AG08395 (cell line): ENCODE measurements at regions not wholly inside any gene's neighbourhood (a gene's known extent, or its start where the extent isn't known, plus 50 kb on each side); places are given as distances from the start of the nearest gene placed in this dataset.
"Not testable (repeated sequence)": the region's sequence is repeated elsewhere in the genome, so short reads cannot be mapped to it uniquely, and the experiment has no call there.

Experiments
- DNase-seq: peaks from one replicate; pipeline ENCODE4 v3.0.0; 2012; ENCODE audit warnings: mixed read lengths, low spot score

DNA sequence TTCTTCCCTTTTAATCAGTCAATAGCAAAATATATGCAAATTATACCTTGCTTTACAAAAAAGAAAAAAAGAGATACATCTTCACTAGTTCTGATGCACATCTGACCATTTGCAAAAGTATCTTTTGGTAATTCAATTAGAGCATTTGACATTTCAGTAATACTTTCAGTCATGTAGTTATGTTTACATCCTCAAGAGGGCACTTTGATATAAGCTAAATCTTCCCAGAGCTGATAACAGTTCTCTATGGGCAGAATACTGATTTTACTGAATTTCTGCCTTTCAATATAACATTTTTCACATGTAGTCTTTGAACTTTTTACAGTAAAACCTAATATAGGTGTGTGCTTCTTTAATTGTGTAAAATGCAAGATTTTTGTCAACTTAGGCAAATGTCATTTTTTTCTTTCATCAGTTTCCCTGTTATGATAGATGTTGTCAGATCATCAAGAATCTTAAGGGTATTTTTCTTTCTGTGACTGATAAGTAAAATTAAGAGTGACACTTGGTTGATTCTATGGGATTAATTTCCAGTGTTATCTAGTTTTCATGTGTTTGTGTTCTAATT lies 703.5 kb upstream of the SEMA3D start:
- peak; percentile 42 for DNase-seq

GRCh38 chr7:85887133-85887532 lies 700.3 kb upstream of the SEMA3D start:
- DNase-seq, result no peak

GRCh38 chr7:85882335-85882734 lies 695.5 kb upstream of the SEMA3D start:
- DNase-seq, result no peak

GRCh38 chr7:85875398-85875797 lies 688.5 kb upstream of the SEMA3D start:
- DNase-seq, result no peak

DNA sequence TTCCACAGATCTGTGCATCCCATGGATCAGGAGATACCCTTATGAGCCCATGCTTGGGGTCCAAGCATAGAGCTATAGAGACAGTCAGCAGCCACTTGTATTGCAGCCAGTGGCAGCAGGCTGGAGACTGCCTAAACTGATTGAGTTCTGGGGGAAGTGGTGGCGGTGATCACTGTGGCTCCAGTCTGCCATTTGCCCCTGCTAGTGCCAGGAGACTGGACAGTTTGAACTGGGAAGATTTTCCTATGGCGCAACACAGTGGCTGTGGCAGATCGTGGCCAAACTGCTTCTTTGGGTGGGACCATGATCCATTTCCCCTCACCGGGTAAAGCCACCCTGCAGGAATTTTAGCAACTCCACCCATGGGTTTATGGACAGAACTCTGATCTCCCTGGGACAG lies 679.7 kb upstream of the SEMA3D start:
- no peak for DNase-seq

DNA sequence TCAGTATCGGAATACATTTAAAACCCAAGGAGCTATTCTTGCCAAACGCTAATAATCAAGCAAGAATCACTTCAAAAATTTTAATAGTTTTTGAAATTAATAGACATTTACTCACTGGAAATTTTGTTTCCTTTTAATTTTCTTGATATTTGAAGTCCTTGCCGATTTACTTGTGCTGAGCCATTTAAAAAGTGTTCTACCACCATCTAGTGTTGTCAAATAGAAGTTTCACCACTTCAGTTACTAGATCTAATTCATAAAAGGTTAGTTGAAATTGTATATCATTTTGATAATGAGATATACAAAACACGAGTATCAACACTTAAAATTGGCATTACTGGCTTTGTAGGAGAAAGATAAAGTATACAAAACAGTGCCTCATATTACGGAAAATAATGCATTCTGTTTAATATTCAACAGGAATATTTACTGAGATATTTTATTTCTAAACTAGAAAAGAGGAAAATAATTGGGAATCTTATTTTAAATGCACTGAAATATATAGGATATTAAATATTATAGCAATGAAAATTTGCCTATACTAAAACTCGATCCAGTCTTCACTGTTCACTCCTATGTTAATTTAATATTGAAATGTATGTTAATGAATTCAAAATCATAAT lies 664.8 kb upstream of the SEMA3D start:
- DNase-seq, result peak; percentile 48

- no peak for DNase-seq
Observed at GRCh38 chr7:85850381-85850780, 663.5 kb upstream of the SEMA3D start.

GRCh38 chr7:85840554-85840953 lies 653.7 kb upstream of the SEMA3D start:
- DNase-seq, result no peak

GRCh38 chr7:85833066-85833465 lies 646.2 kb upstream of the SEMA3D start:
- peak; percentile 38 for DNase-seq

GRCh38 chr7:85830982-85831381 lies 644.1 kb upstream of the SEMA3D start:
- no peak for DNase-seq

GRCh38 chr7:85829817-85830432 lies 643.1 kb upstream of the SEMA3D start:
- DNase-seq, result peak; percentile 8

- no peak for DNase-seq
Observed at GRCh38 chr7:85829176-85829575, 642.3 kb upstream of the SEMA3D start.

DNA sequence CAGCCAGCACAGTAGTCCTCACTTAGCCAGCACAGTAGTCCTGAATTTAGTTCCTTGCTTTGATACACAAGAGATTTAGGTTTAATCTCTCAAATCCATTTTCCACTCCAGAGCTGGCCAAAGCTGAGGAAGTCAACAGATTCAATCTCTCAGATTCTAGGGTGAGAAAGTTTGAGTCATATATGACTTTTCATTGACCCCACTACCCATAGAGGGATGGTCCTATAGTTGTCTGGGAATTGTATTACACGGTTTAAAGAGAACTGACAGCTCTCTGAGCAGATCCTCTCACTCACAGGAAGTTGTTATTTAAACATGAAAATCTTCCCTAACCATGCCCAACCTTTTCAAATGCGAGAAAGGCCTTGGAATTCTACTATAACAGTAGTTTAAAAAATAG lies 641.8 kb upstream of the SEMA3D start:
- no peak for DNase-seq

- DNase-seq, result no peak
Observed at GRCh38 chr7:85823396-85824080, 636.7 kb upstream of the SEMA3D start.

GRCh38 chr7:85821926-85822325 lies 635.1 kb upstream of the SEMA3D start:
- DNase-seq, result no peak

- no peak for DNase-seq
Observed at GRCh38 chr7:85820702-85821443, 634.0 kb upstream of the SEMA3D start.

GRCh38 chr7:85815526-85815925 lies 628.7 kb upstream of the SEMA3D start:
- DNase-seq, result no peak

DNA sequence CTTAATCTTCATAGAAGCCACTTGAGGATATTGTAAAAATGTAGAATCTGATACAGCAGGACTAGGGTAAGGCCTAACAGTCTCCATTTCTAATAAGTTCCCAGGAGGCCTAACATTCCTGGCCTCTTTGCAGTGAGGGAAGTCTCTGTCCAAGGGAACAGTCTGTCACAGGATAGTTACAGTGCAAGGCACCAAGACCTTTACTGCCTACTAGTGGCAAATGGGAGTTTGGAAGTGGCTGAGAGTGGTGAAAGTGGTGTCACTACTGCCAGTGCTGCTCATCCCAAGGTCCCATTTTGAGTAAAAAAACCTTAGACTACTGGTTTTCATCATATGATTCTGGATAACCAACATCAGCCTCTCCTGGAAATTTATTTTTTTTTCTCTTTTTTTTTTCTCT lies 619.5 kb upstream of the SEMA3D start:
- DNase-seq, result no peak

DNA sequence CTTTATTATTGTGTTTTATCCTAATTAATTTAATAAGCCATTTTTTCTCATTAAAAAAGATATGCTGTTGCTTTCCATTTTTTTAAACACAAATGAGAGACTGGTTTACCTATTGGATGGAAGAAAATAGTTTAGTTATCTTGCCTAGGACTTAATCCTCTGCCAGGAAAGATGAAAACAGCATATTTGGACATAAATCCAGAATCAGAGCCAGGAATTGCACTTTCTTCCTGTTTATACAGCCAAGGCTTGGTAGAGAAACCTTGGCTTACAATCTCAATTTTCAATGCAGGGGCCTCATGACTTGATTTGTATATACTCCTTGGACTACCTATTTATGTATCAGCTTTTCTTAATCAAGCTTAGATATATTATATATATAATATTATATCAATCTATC lies 618.8 kb upstream of the SEMA3D start:
- no peak for DNase-seq

DNA sequence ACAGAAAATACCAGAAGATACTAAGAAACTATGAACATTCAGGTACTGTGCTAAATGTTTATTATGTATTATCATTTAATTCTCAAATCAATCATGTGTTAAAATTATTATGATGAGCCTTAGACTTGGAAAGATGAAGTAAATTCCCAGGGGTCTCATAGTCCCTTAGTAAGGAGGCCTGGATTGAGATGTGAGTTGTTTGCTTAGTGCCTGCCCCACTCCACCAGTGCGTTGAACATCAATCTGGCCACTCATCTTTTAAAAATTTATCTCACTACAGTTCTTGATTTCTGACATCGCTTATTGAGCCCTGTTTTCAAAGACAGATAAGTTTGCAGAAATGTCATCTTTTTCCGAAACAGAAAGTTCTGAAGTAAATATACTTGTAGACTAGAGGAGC lies 618.4 kb upstream of the SEMA3D start:
- DNase-seq, result no peak

DNA sequence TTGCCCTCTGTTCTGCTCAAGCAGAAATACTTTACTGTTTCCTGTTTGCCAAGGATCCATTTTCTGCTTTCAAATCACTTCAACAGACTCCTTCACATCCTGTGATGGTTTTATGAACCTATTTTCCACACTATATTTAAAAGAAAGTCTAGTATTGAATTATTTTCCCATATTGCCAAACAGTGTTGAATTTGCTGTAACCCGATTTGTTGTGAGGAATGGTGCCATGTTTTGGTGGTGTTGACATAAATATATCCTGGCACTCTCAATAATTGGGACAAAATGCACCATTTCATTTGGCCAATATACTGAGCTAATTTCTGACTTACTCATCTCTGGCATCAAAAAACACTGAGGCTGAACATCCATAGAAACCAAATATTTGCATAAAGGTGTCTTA lies 615.4 kb upstream of the SEMA3D start:
- no peak for DNase-seq

GRCh38 chr7:85796956-85797355 lies 610.1 kb upstream of the SEMA3D start:
- DNase-seq, result no peak

DNA sequence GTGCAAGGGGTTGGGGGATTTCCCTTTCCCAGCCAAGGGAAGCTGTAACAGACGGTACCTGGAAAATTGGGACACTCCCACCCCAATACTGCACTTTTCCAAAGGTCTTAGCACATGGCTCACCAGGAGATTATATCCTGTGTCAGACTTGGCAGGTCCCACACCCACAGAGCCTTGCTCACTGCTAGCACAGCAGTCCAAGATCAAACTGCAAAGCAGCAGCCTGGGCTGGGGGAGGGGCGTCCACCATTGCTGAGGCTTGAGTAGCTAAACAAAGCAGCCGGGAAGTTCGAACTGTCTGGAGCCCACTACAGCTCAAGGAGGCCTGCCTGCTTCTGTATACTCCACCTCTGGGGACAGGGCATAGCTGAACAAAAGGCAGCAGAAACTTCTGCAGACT lies 604.2 kb upstream of the SEMA3D start:
- DNase-seq, result not testable (repeated sequence)
